Heart left ventricle (tissue), 16 donors: ENCODE measurements at regions not wholly inside any gene's neighbourhood (a gene's known extent, or its start where the extent isn't known, plus 50 kb on each side); places are given as distances from the start of the nearest gene placed in this dataset.

Experiments used
- ATAC-seq, 4 donors: fragments of 200-7000 bp; cut with Tn5 transposase; one replicate each; pipeline ENCODE4 v1.9.1; 2020 to 2022; ENCODE audit warnings: moderate library complexity in 4 of 4, mild to moderate bottlenecking in 3 of 4, moderate number of reproducible peaks in 1 of 4
- DNase-seq, 5 donors: peaks; one replicate each; pipeline ENCODE4 v3.0.0-alpha.2; 2020
- H3K27ac ChIP-seq, 12 donors: fragments of 200-600 bp; sonication (generic) in 4 of 12; one replicate each; pipeline versions ENCODE4 v1.5.0 to v1.8.0; 2016 to 2022; ENCODE audit warnings: mild to moderate bottlenecking in 2 of 12
- H3K27me3 ChIP-seq, 9 donors: fragments of 200-600 bp; sonication (generic) in 2 of 9; one replicate each; pipeline versions ENCODE4 v1.5.1 to v1.8.0; 2016 to 2022; ENCODE audit warnings: mild to moderate bottlenecking in 3 of 9
- H3K36me3 ChIP-seq, 9 donors: fragments of 200-600 bp; sonication (generic) in 2 of 9; one replicate each; pipeline versions ENCODE4 v1.5.0 to v1.8.0; 2018 to 2022; ENCODE audit warnings: mild to moderate bottlenecking in 2 of 9
- H3K4me1 ChIP-seq, 12 donors: fragments of 200-600 bp; sonication (generic) in 4 of 12; one replicate each; pipeline versions ENCODE4 v1.5.0 to v1.8.0; 2016 to 2022; ENCODE audit warnings: mild to moderate bottlenecking in 3 of 12
- H3K4me3 ChIP-seq, 12 donors: fragments of 200-600 bp; sonication (generic) in 4 of 12; one replicate each; pipeline versions ENCODE4 v1.5.0 to v1.8.0; 2017 to 2022; ENCODE audit warnings: mild to moderate bottlenecking in 9 of 12, moderate library complexity in 4 of 12
- H3K9me3 ChIP-seq, 12 donors: fragments of 200-600 bp; sonication (generic) in 4 of 12; one replicate each; pipeline versions ENCODE4 v1.5.0 to v1.8.0; 2016 to 2022; ENCODE audit warnings: mild to moderate bottlenecking in 1 of 12
- CTCF ChIP-seq, 12 donors: fragments of 200-600 bp; sonication (generic) in 4 of 12; IDR thresholded peaks; one replicate each; pipeline versions ENCODE4 v1.5.0 to v1.8.0; 2018 to 2022; ENCODE audit warnings: antibody characterized with exemption in 12 of 12, mild to moderate bottlenecking in 5 of 12
- POLR2A ChIP-seq, 2 donors: fragments of 450-650 bp; IDR thresholded peaks; one replicate each; pipeline ENCODE4 v1.6.1; 2017; ENCODE audit warnings: antibody characterized with exemption in 2 of 2, mild to moderate bottlenecking in 2 of 2, moderate library complexity in 2 of 2
- WGBS, 4 donors: extraction: QIAGEN DNeasy Blood & Tissue Kit in 2 of 4; methylation state at CpG; one replicate each; pipeline versions ENCODE4 v1.1.5 to v1.1.7; 2013 to 2018; 5-methylcytosine and 5-hydroxymethylcytosine counted together
- intact Hi-C, 10 donors: fragments of 100-400 bp; cut with DNase I; formaldehyde crosslinking; loops; one replicate each; pipeline versions ENCODE4 v1.11.1 to v1.14.2; 2022
- donor health status: ischemic (EF 13 %, LVEDD 7.1; RV severe dilation, severe dysfunction).
- donor health status: healthy with polysubstance abuse.
- donor health status: DM: no; HTN: yes; CAD: no.
- donor health status: DM: no; HTN: no; CAD: no.
- donor health status: ischemic (EF 25% LVEDD 6.9; RV normal size, moderate dysfunction).
- donor health status: ischemic (EF 25% LVEDD 5.7; RV mildly dilated, moderate dysfunction).
- donor health status: healthy.
- donor health status: DM: yes; HTN: yes; CAD: no.
- donor health status: ischemic (EF 35%, LVEDD 5.7; RV mildly dilated, moderate dysfunction).
- donor health status: nonischemic (EF 11% LVEDD 7.7; RV severe dilation, severe dysfunction).
- donor health status: DM: yes; HTN: yes; CAD: no.
- donor health status: PGD.
- donor health status: ischemic (EF 29% LVEDD 5.4; RV normal size, mild dysfunction).
- donor health status: nonischemic (EF 23%, LVEDD 6.1; RV moderate dilation, normal function).

DNA sequence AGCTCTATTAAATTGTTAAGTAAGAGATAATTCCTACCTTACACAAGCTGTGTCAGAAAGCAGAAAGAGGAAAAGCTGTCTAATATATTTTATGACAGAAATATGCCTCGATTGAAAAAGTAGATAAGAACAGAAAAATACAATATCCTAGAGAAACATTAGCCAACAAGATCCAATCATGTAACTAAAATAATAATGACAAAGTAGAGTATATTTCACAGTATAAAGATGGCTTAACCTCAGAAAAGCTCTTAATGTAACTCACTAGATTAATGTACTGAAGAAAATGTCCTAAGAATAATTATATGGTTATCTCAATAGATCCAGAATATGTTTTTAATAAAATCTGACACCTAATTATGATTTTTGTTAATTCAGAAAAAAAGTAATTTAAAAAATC is 89.8 kb upstream of the HABP2 start:
- WGBS, 4 donors: 58 to 65% (median 61%) methylated on average over 1 of the region's 1 CpG
- intact Hi-C loops: no loop called here

DNA sequence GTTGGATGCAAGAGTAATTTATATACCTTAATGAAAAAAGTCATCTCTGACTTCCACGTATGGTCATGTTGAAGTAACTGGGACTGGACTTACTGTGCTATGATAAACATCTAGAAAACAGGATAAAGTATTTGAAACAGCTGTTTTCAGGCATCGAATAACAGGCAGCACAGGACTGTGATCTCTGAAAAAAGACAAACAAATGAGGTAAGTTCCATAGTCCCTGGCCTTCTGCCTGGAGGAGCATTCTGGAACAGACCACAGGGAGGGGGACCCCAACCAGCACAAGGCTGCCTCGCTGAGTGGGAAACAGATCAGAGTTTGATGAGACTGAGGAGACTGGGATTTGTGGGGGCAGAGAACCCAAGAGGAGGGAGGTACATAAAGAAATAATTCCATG is 89.1 kb upstream of the HABP2 start:
- peaks cover 0 to 4% (median 0%) of the 10 kb centered on the region in 12 donors for H3K9me3 ChIP-seq
- intact Hi-C loops: no loop called here
- 32 to 61% (median 42%) methylated on average over 3 of the region's 3 CpGs for WGBS, 4 donors
- no peak for TF ChIP-seq CTCF (IDR thresholded peaks at IDR 0.05)
- TF ChIP-seq POLR2A (IDR thresholded peaks at IDR 0.05): no peak
- peaks cover 0 to 4% (median 0%) of the 10 kb centered on the region in 12 donors for H3K4me1 ChIP-seq
- DNase-seq (no peak), ATAC-seq (no peak)
- H3K27me3 ChIP-seq: no peaks in the 10 kb centered on the region
- no peaks in the 10 kb centered on the region for H3K36me3 ChIP-seq
- no peak overlapping the region for H3K27ac ChIP-seq
- no peak overlapping the region for H3K4me3 ChIP-seq

More for the DNA sequence above, 89.8 kb upstream of the HABP2 start:
- no peak overlapping the region for H3K27ac ChIP-seq
- H3K27me3 ChIP-seq: no peaks in the 10 kb centered on the region
- ATAC-seq: no peak
- DNase-seq: no peak
- H3K36me3 ChIP-seq: no peaks in the 10 kb centered on the region
- peaks cover 0 to 4% (median 0%) of the 10 kb centered on the region in 12 donors for H3K4me1 ChIP-seq
- no peak for TF ChIP-seq POLR2A (IDR thresholded peaks at IDR 0.05)
- no peak for TF ChIP-seq CTCF (IDR thresholded peaks at IDR 0.05)
- H3K9me3 ChIP-seq: peaks cover 0 to 4% (median 0%) of the 10 kb centered on the region in 12 donors
- H3K4me3 ChIP-seq: no peak overlapping the region

GRCh38 chr10:113469796-113470195 is 83.1 kb upstream of the HABP2 start:
- Histone ChIP-seq H3K4me3 (no peak overlapping the region), H3K27me3 (no peaks in the 10 kb centered on the region), H3K4me1 (peaks cover 0 to 12% (median 2%) of the 10 kb centered on the region in 12 donors), H3K9me3 (peaks cover 0 to 4% (median 0%) of the 10 kb centered on the region in 12 donors), H3K27ac (no peak overlapping the region), H3K36me3 (no peaks in the 10 kb centered on the region)
- DNase-seq (no peak), ATAC-seq (no peak)
- TF ChIP-seq CTCF (IDR thresholded peaks at IDR 0.05) (no peak), POLR2A (IDR thresholded peaks at IDR 0.05) (no peak)
- intact Hi-C loops: no loop called here
- WGBS, 4 donors: 92 to 95% (median 94%) methylated on average over 3 of the region's 3 CpGs

GRCh38 chr10:113470372-113471240 is 82.2 kb upstream of the HABP2 start:
- TF ChIP-seq CTCF (IDR thresholded peaks at IDR 0.05) (no peak), POLR2A (IDR thresholded peaks at IDR 0.05) (no peak)
- H3K27ac ChIP-seq: no peak overlapping the region
- peaks cover 0 to 4% (median 0%) of the 10 kb centered on the region in 12 donors for H3K9me3 ChIP-seq
- H3K36me3 ChIP-seq: no peaks in the 10 kb centered on the region
- no peak for ATAC-seq
- no peak overlapping the region for H3K4me3 ChIP-seq
- 81 to 95% (median 88%) methylated on average over 5 of the region's 5 CpGs for WGBS, 4 donors
- H3K27me3 ChIP-seq: no peaks in the 10 kb centered on the region
- H3K4me1 ChIP-seq: peaks cover 0 to 20% (median 4%) of the 10 kb centered on the region in 12 donors
- intact Hi-C loops: no loop called here
- no peak for DNase-seq
